Ovary (tissue), 3 donors: ENCODE measurements at regions not wholly inside any gene's neighbourhood (a gene's known extent, or its start where the extent isn't known, plus 50 kb on each side); places are given as distances from the start of the nearest gene placed in this dataset.

ENCODE experiments used
- EP300 ChIP-seq: sonication (generic); formaldehyde crosslinking; IDR thresholded peaks from one replicate; pipeline ENCODE4 v1.6.1; 2017; ENCODE audit warnings: antibody characterized with exemption
- POLR2A ChIP-seq: fragments of 450-650 bp; IDR thresholded peaks from one replicate; pipeline ENCODE4 v1.6.1; 2017; ENCODE audit warnings: antibody characterized with exemption, mild to moderate bottlenecking, moderate library complexity
- TF ChIP-seq, protein P1 (sequence below), 3 donors: fragments of 450-650 bp in 2 of 3; fragments of 200-600 bp in 1 of 3; IDR thresholded peaks; one replicate each; pipeline versions ENCODE4 v1.5.1 to v1.8.0; 2016 to 2022; ENCODE audit warnings: antibody characterized with exemption in 3 of 3, mild to moderate bottlenecking in 1 of 3
- donor health status: DM: no; HTN: no; CAD: no.

DNA sequence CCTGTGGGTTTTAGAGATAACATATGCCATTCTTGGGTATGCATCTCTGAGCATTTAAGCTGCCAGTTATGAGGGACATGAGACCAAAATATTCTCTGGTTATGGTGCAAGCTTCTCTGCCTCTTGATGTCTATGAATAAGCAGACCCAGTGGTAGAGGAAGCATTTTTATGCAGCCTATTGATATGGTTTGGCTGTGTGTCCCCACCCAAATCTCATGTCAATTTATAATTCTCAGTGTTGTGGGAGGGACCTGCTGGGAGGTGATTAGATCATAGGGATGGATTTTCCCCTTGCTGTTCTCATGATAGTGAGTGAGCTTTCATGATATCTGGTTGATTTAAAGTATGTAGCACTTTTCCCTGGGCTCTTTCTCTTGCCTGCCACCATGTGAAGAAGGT lies 187.2 kb downstream of the ARHGAP12 start:
- TF ChIP-seq, protein P1, sequence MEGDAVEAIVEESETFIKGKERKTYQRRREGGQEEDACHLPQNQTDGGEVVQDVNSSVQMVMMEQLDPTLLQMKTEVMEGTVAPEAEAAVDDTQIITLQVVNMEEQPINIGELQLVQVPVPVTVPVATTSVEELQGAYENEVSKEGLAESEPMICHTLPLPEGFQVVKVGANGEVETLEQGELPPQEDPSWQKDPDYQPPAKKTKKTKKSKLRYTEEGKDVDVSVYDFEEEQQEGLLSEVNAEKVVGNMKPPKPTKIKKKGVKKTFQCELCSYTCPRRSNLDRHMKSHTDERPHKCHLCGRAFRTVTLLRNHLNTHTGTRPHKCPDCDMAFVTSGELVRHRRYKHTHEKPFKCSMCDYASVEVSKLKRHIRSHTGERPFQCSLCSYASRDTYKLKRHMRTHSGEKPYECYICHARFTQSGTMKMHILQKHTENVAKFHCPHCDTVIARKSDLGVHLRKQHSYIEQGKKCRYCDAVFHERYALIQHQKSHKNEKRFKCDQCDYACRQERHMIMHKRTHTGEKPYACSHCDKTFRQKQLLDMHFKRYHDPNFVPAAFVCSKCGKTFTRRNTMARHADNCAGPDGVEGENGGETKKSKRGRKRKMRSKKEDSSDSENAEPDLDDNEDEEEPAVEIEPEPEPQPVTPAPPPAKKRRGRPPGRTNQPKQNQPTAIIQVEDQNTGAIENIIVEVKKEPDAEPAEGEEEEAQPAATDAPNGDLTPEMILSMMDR (IDR thresholded peaks at IDR 0.05), result no peak
- TF ChIP-seq POLR2A (no peak), EP300 (no peak)
